ENCODE measurements at regions not wholly inside any gene's neighbourhood (a gene's known extent, or its start where the extent isn't known, plus 50 kb on each side); places are given as distances from the start of the nearest gene placed in this dataset.
A peak's percentile ranks its signal among the peaks of the same experiment; 100 is the strongest.
"Not testable (repeated sequence)": the region's sequence is repeated elsewhere in the genome, so short reads cannot be mapped to it uniquely, and the experiment has no call there.

- no peak for DNase-seq (ENCODE audit: low read depth, low spot score)
These were observed 551.0 kb upstream of the AUTS2 start for GRCh38 chr7:69047151-69047754.

- no peak for DNase-seq (ENCODE audit: low read depth, low spot score)
These were observed 548.9 kb upstream of the AUTS2 start for GRCh38 chr7:69049326-69049725.

GRCh38 chr7:69052447-69052846 lies 545.8 kb upstream of the AUTS2 start:
- no peak for DNase-seq (ENCODE audit: low read depth, low spot score)

- DNase-seq (ENCODE audit: low read depth, low spot score), result peak; percentile 57
These were observed 537.8 kb upstream of the AUTS2 start for GRCh38 chr7:69060516-69060915.

- no peak for DNase-seq (ENCODE audit: low read depth, low spot score)
These were observed 536.1 kb upstream of the AUTS2 start for GRCh38 chr7:69062020-69062765.

- peak; percentile 78 for DNase-seq (ENCODE audit: low read depth, low spot score)
These were observed 530.9 kb upstream of the AUTS2 start for GRCh38 chr7:69067397-69067796.

GRCh38 chr7:69070476-69070875 lies 527.8 kb upstream of the AUTS2 start:
- no peak for DNase-seq (ENCODE audit: low read depth, low spot score)

GRCh38 chr7:69076566-69076965 lies 521.7 kb upstream of the AUTS2 start:
- DNase-seq (ENCODE audit: low read depth, low spot score), result no peak

- DNase-seq (ENCODE audit: low read depth, low spot score), result peak; percentile 12
These were observed 519.1 kb upstream of the AUTS2 start for GRCh38 chr7:69078997-69079769.

GRCh38 chr7:69087281-69087680 lies 511.0 kb upstream of the AUTS2 start:
- DNase-seq (ENCODE audit: low read depth, low spot score), result not testable (repeated sequence)

- no peak for DNase-seq (ENCODE audit: low read depth, low spot score)
These were observed 510.1 kb upstream of the AUTS2 start for GRCh38 chr7:69088185-69088584.

- no peak for DNase-seq (ENCODE audit: low read depth, low spot score)
These were observed 507.3 kb upstream of the AUTS2 start for GRCh38 chr7:69090936-69091335.

GRCh38 chr7:69091521-69091920 lies 506.8 kb upstream of the AUTS2 start:
- no peak for DNase-seq (ENCODE audit: low read depth, low spot score)

GRCh38 chr7:69095127-69095526 lies 503.1 kb upstream of the AUTS2 start:
- DNase-seq (ENCODE audit: low read depth, low spot score), result no peak

GRCh38 chr7:69095649-69096048 lies 502.6 kb upstream of the AUTS2 start:
- DNase-seq (ENCODE audit: low read depth, low spot score), result no peak

- DNase-seq (ENCODE audit: low read depth, low spot score), result peak; percentile 58
These were observed 494.3 kb upstream of the AUTS2 start for GRCh38 chr7:69104023-69104422.

GRCh38 chr7:69105092-69105491 lies 493.2 kb upstream of the AUTS2 start:
- peak; percentile 71 for DNase-seq (ENCODE audit: low read depth, low spot score)

GRCh38 chr7:69105981-69106380 lies 492.3 kb upstream of the AUTS2 start:
- no peak for DNase-seq (ENCODE audit: low read depth, low spot score)

GRCh38 chr7:69106449-69106848 lies 491.8 kb upstream of the AUTS2 start:
- DNase-seq (ENCODE audit: low read depth, low spot score), result not testable (repeated sequence)

- not testable (repeated sequence) for DNase-seq (ENCODE audit: low read depth, low spot score)
These were observed 491.3 kb upstream of the AUTS2 start for GRCh38 chr7:69106946-69107345.

GRCh38 chr7:69108097-69108496 lies 490.2 kb upstream of the AUTS2 start:
- no peak for DNase-seq (ENCODE audit: low read depth, low spot score)

GRCh38 chr7:69109246-69109645 lies 489.0 kb upstream of the AUTS2 start:
- DNase-seq (ENCODE audit: low read depth, low spot score), result no peak

- no peak for DNase-seq (ENCODE audit: low read depth, low spot score)
These were observed 488.4 kb upstream of the AUTS2 start for GRCh38 chr7:69109879-69110278.

Data from ELF-1 (cell line).